DOHH2 (cell line): ENCODE measurements at regions not wholly inside any gene's neighbourhood (a gene's known extent, or its start where the extent isn't known, plus 50 kb on each side); places are given as distances from the start of the nearest gene placed in this dataset.

Experiments used
- EZH2phosphoT487 ChIP-seq: fragments of 200-600 bp; sonication (generic); IDR thresholded peaks from 2 replicates; pipeline ENCODE4 v1.6.1; 2017; ENCODE audit warnings: borderline replicate concordance, mild to moderate bottlenecking, antibody characterized with exemption, low read length, moderate library complexity, mixed read lengths
- TF ChIP-seq, protein P1 (sequence below): fragments of 200-600 bp; sonication (generic); IDR thresholded peaks from one replicate; pipeline ENCODE4 v1.5.1; 2014; ENCODE audit warnings: antibody characterized with exemption, mild to moderate bottlenecking, low read depth, low read length; ENCODE audit not compliant: poor library complexity, severe bottlenecking

DNA sequence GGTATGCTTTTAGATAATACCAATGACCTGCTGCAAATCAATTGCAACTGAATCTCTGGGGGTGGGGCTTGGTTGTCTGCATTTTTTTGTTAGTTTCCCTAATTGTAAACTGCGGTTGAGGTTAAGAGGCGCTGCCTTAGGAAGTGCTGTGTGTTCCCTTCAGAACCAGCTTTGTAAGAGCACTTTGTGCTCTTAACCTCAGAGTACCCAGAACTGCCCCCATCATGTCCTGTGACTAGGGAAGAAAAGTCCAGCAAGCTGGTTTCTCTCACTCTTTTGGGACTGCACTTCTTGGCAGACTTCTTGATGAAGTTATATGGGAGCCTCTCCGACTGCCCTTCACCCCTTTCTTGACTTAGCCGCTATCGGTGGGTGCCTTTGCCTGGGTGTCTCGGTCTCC lies 245.5 kb upstream of the CXCR4 start:
- TF ChIP-seq, protein P1, sequence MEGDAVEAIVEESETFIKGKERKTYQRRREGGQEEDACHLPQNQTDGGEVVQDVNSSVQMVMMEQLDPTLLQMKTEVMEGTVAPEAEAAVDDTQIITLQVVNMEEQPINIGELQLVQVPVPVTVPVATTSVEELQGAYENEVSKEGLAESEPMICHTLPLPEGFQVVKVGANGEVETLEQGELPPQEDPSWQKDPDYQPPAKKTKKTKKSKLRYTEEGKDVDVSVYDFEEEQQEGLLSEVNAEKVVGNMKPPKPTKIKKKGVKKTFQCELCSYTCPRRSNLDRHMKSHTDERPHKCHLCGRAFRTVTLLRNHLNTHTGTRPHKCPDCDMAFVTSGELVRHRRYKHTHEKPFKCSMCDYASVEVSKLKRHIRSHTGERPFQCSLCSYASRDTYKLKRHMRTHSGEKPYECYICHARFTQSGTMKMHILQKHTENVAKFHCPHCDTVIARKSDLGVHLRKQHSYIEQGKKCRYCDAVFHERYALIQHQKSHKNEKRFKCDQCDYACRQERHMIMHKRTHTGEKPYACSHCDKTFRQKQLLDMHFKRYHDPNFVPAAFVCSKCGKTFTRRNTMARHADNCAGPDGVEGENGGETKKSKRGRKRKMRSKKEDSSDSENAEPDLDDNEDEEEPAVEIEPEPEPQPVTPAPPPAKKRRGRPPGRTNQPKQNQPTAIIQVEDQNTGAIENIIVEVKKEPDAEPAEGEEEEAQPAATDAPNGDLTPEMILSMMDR, result no peak
- no peak for TF ChIP-seq EZH2phosphoT487
